ENCODE measurements at regions not wholly inside any gene's neighbourhood (a gene's known extent, or its start where the extent isn't known, plus 50 kb on each side); places are given as distances from the start of the nearest gene placed in this dataset.

- WGBS, 5 donors, result 47 to 58% (median 50%) methylated on average over 3 of the region's 3 CpGs
- Histone ChIP-seq H3K27ac (no peak overlapping the region), H3K27me3 (replicated peaks in 1 of 7) (no peaks in the 10 kb centered on the region), H3K9me3 (no peaks in the 10 kb centered on the region), H3K4me1 (peaks cover 0 to 9% (median 0%) of the 10 kb centered on the region in 6 donors), H3K36me3 (no peaks in the 10 kb centered on the region), H3K4me3 (no peak overlapping the region)
- intact Hi-C loops (cut with DNase I; ENCODE audit: low total_unique reads), result no loop called here
- DNase-seq, result no peak
- TF ChIP-seq POLR2A (IDR thresholded peaks at IDR 0.05) (no peak), CTCF (IDR thresholded peaks at IDR 0.05 in 8 of 11, conservative IDR thresholded peaks at IDR 0.05 in 3 of 11) (no peak), POLR2AphosphoS5 (IDR thresholded peaks at IDR 0.05) (no peak)
Observed at GRCh38 chr1:101148980-101149379, 87.8 kb upstream of the S1PR1 start.

- H3K4me3 ChIP-seq, result no peak overlapping the region
- intact Hi-C loops (cut with DNase I; ENCODE audit: low total_unique reads), result no loop called here
- WGBS, 5 donors, result 91 to 99% (median 96%) methylated on average over 3 of the region's 3 CpGs
Observed at GRCh38 chr1:101147381-101147780, 89.4 kb upstream of the S1PR1 start.

GRCh38 chr1:101145449-101145820, 91.4 kb upstream of the S1PR1 start:
- H3K4me1 ChIP-seq, result peaks cover 0 to 9% (median 0%) of the 10 kb centered on the region in 6 donors
- intact Hi-C loops (cut with DNase I; ENCODE audit: low total_unique reads), result no loop called here
- TF ChIP-seq CTCF (IDR thresholded peaks at IDR 0.05 in 8 of 11, conservative IDR thresholded peaks at IDR 0.05 in 3 of 11) (no peak), POLR2AphosphoS5 (IDR thresholded peaks at IDR 0.05) (no peak), POLR2A (IDR thresholded peaks at IDR 0.05) (no peak)
- no peaks in the 10 kb centered on the region for H3K9me3 ChIP-seq
- peak overlapping the region in 2 of 8 donors; percentile 17 to 32 for H3K27ac ChIP-seq
- no peak overlapping the region for H3K4me3 ChIP-seq
- no peaks in the 10 kb centered on the region for H3K36me3 ChIP-seq
- DNase-seq, result no peak
- H3K27me3 ChIP-seq (replicated peaks in 1 of 7), result no peaks in the 10 kb centered on the region

More at GRCh38 chr1:101147381-101147780, 89.4 kb upstream of the S1PR1 start:
- Histone ChIP-seq H3K27ac (no peak overlapping the region), H3K4me1 (peaks cover 0 to 9% (median 0%) of the 10 kb centered on the region in 6 donors), H3K36me3 (no peaks in the 10 kb centered on the region), H3K27me3 (replicated peaks in 1 of 7) (no peaks in the 10 kb centered on the region), H3K9me3 (no peaks in the 10 kb centered on the region)
- DNase-seq, result no peak
- no peak for TF ChIP-seq CTCF (IDR thresholded peaks at IDR 0.05 in 8 of 11, conservative IDR thresholded peaks at IDR 0.05 in 3 of 11)

- Histone ChIP-seq H3K4me3 (no peak overlapping the region), H3K36me3 (no peaks in the 10 kb centered on the region), H3K4me1 (peaks cover 0 to 9% (median 0%) of the 10 kb centered on the region in 6 donors), H3K9me3 (no peaks in the 10 kb centered on the region), H3K27me3 (replicated peaks in 1 of 7) (no peaks in the 10 kb centered on the region), H3K27ac (peak overlapping the region in 2 of 8 donors; percentile 17 to 32)
- no peak for DNase-seq
- intact Hi-C loops (cut with DNase I; ENCODE audit: low total_unique reads), result no loop called here
- no peak for TF ChIP-seq POLR2AphosphoS5 (IDR thresholded peaks at IDR 0.05)
- TF ChIP-seq CTCF (IDR thresholded peaks at IDR 0.05 in 8 of 11, conservative IDR thresholded peaks at IDR 0.05 in 3 of 11), result no peak
- no peak for TF ChIP-seq POLR2A (IDR thresholded peaks at IDR 0.05)
- 63 to 73% (median 69%) methylated on average over 5 of the region's 5 CpGs for WGBS, 5 donors
Observed at GRCh38 chr1:101144671-101145448, 92.0 kb upstream of the S1PR1 start.
